Urinary bladder (tissue), 3 donors: ENCODE measurements at regions not wholly inside any gene's neighbourhood (a gene's known extent, or its start where the extent isn't known, plus 50 kb on each side); places are given as distances from the start of the nearest gene placed in this dataset.

Experiments used
- DNase-seq: peaks from one replicate; pipeline ENCODE4 v3.0.0-alpha.2; 2015; ENCODE audit errors: extremely low spot score
- H3K27ac ChIP-seq: one replicate; pipeline ENCODE4 v1.5.1; 2013; ENCODE audit warnings: low read depth, mild to moderate bottlenecking, moderate library complexity
- H3K36me3 ChIP-seq: one replicate; pipeline ENCODE4 v1.6.1; 2013; ENCODE audit warnings: mild to moderate bottlenecking, moderate library complexity; ENCODE audit not compliant: insufficient read depth
- H3K4me1 ChIP-seq: one replicate; pipeline ENCODE4 v1.6.1; 2013; ENCODE audit warnings: mild to moderate bottlenecking, moderate library complexity; ENCODE audit not compliant: insufficient read depth
- H3K4me3 ChIP-seq: one replicate; pipeline ENCODE4 v1.5.1; 2013; ENCODE audit warnings: low read depth, low read length
- WGBS: extraction: QIAGEN DNeasy Blood & Tissue Kit; methylation state at CpG from one replicate; pipeline ENCODE4 v1.1.7; 2013; 5-methylcytosine and 5-hydroxymethylcytosine counted together
- donor health status: healthy with polysubstance abuse.
- donor health status: healthy.

- Histone ChIP-seq H3K4me3 (no peak overlapping the region), H3K36me3 (no peaks in the 10 kb centered on the region), H3K4me1 (no peaks in the 10 kb centered on the region), H3K27ac (no peak overlapping the region)
- 88% methylated on average over 5 of the region's 5 CpGs for WGBS
- DNase-seq, result no peak
Observed at GRCh38 chr16:81164958-81165357, 68.8 kb upstream of the GCSH start.

DNA sequence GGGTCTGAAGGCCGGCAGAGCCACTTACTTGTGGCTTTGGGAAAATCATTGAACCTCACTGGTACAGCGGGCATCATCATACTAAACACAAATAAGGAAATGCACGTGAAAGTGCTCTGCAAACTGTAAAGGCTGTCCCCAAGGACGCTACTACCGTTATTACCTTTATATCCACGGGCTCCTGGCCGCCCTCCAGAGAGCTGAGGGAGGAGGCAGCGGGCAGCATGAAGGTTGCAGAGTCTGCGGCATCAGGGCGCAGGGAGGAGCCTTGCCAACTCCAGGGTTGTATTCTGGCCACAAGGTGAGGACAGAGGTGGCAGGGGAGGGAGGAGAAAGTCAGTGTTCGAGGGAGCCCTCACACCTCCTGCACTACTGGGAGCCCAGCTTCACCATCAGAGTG, 68.3 kb upstream of the GCSH start:
- no peak overlapping the region for H3K27ac ChIP-seq
- no peaks in the 10 kb centered on the region for H3K36me3 ChIP-seq
- no peaks in the 10 kb centered on the region for H3K4me1 ChIP-seq
- DNase-seq, result no peak
- no peak overlapping the region for H3K4me3 ChIP-seq
- WGBS, result 82% methylated on average over 11 of the region's 11 CpGs

DNA sequence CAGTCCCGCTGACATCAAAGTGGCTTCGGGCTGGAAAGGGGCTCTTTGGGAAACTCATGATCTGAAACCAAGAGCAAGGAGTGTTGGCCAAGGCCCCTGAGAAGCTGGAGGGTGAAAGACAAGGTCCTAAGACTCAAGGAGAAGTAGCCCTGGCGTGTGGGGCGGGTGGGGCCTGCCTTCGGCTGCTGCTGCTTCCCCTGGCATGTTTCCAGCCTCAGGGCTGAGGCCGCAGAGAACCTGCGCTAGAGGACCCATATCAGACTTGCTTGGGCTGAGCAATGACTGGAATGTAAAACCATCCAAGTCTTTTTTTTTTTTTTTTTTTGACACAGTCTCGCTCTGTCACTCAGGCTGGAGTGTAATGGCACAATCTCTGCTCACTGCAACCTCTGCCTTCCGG, 67.5 kb upstream of the GCSH start:
- Histone ChIP-seq H3K4me3 (no peak overlapping the region), H3K27ac (no peak overlapping the region), H3K36me3 (no peaks in the 10 kb centered on the region), H3K4me1 (no peaks in the 10 kb centered on the region)
- DNase-seq, result no peak
- WGBS, result 72% methylated on average over 9 of the region's 9 CpGs

GRCh38 chr16:81158964-81159363, 62.8 kb upstream of the GCSH start:
- WGBS, result 70% methylated on average over 6 of the region's 6 CpGs
- H3K36me3 ChIP-seq, result no peaks in the 10 kb centered on the region
- no peaks in the 10 kb centered on the region for H3K4me1 ChIP-seq
- H3K27ac ChIP-seq, result no peak overlapping the region
- DNase-seq, result no peak
- no peak overlapping the region for H3K4me3 ChIP-seq

DNA sequence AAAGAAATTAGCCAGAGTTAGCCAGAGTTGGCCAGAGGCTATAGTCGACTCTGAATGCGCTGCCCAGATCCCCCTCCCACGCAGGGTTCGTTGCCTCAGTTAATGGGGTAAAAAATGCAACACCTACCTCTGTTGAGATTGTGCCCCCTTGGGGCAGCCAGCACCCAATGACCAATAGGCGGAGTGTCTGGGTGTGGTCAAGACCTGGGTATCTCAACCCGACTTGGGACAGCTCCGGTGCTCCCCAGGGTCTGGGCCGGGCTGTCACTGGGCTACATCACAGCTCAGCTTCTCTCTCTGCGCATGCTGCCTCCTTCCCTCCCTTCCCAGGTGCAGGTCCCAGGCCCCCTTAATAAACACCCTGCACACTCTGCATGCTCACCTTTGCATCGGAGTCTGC, 59.6 kb upstream of the GCSH start:
- Histone ChIP-seq H3K27ac (no peak overlapping the region), H3K4me3 (no peak overlapping the region), H3K4me1 (no peaks in the 10 kb centered on the region), H3K36me3 (no peaks in the 10 kb centered on the region)
- DNase-seq, result no peak
- WGBS, result 81% methylated on average over 10 of the region's 10 CpGs

GRCh38 chr16:81151648-81152310, 55.6 kb upstream of the GCSH start:
- 61% methylated on average over 13 of the region's 13 CpGs for WGBS
- Histone ChIP-seq H3K4me3 (no peak overlapping the region), H3K36me3 (no peaks in the 10 kb centered on the region), H3K27ac (no peak overlapping the region), H3K4me1 (no peaks in the 10 kb centered on the region)
- no peak for DNase-seq

DNA sequence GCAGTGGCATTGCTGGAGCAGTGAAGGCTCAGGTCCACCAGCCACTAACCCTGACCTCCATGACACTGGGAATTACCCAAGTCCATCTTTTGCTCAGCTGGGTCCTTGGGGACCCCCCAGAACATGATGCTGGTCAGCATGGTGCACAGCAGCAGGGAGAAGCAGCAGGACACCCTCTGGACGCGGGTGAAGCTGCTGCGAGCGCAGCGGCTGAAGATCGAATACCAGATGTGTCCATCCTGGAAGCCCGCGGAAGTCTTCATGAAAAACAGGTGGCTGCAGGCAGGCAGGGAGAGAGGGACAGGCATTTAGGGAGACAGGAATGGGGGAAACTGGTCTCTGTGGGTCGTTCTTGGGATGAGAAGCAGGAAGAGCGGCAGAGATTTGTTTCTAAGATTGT, 53.4 kb upstream of the GCSH start:
- WGBS, result 85% methylated on average over 10 of the region's 10 CpGs
- Histone ChIP-seq H3K4me1 (no peaks in the 10 kb centered on the region), H3K4me3 (no peak overlapping the region), H3K27ac (no peak overlapping the region), H3K36me3 (no peaks in the 10 kb centered on the region)
- DNase-seq, result no peak

GRCh38 chr16:81148277-81148676, 52.1 kb upstream of the GCSH start:
- H3K27ac ChIP-seq, result no peak overlapping the region
- no peak for DNase-seq
- no peak overlapping the region for H3K4me3 ChIP-seq
- WGBS, result 50% methylated on average over 6 of the region's 6 CpGs
- H3K4me1 ChIP-seq, result no peaks in the 10 kb centered on the region
- H3K36me3 ChIP-seq, result no peaks in the 10 kb centered on the region
